Stimulated activated naive CD8-positive, alpha-beta T cell treated with anti-CD3 and anti-CD28 coated beads, Interleukin-15, amount 100 ng/mL, for 72 hours (primary cell): ENCODE measurements at regions not wholly inside any gene's neighbourhood (a gene's known extent, or its start where the extent isn't known, plus 50 kb on each side); places are given as distances from the start of the nearest gene placed in this dataset.

ENCODE experiments used
- ATAC-seq: fragments of 150-1000 bp; cut with Tn5 transposase; 2 replicates; pipeline ENCODE4 v1.10.0; 2021; ENCODE audit warnings: mild to moderate bottlenecking, moderate library complexity
- DNase-seq, 2 donors: peaks; one replicate each; pipeline ENCODE4 v3.0.0; 2021 to 2022
- H3K27ac Mint-ChIP-seq, 2 donors: one replicate each; pipeline ENCODE4 v1.8.0; 2022; ENCODE audit warnings: mild to moderate bottlenecking in 2 of 2, mixed read lengths in 2 of 2, moderate library complexity in 2 of 2
- H3K27me3 Mint-ChIP-seq: one replicate; pipeline ENCODE4 v1.8.0; 2022; ENCODE audit warnings: mixed read lengths
- H3K4me1 Mint-ChIP-seq: one replicate; pipeline ENCODE4 v1.8.0; 2022; ENCODE audit warnings: mild to moderate bottlenecking, mixed read lengths
- H3K4me3 Mint-ChIP-seq, 2 donors: one replicate each; pipeline ENCODE4 v1.8.0; 2022; ENCODE audit warnings: mild to moderate bottlenecking in 2 of 2, mixed read lengths in 2 of 2, moderate library complexity in 1 of 2
- H3K9me3 Mint-ChIP-seq, 2 donors: one replicate each; pipeline ENCODE4 v1.8.0; 2022; ENCODE audit warnings: mixed read lengths in 2 of 2

DNA sequence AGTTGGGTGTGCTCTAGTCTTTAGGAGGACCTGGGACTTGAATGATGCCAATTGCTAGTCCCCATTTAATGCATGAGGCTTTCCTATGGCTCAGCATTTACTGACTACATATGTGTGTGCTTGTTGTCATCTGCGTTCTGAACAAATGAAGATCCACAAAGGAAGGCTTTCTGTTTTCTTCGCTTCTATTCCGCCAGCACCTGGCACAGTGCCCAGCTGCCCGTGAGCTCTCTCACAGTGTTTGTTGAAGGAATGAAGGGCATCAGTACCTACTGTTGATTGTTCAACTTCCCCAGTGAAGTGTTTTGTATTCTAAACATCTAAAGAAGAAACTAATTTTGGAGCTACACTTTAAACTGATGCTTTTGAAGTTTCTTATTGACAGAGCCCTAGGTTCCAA lies 122.4 kb upstream of the LINC00305 start:
- Mint-ChIP-seq H3K27ac (no peak overlapping the region), H3K4me1 (no peaks in the 10 kb centered on the region), H3K4me3 (no peak overlapping the region), H3K27me3 (no peaks in the 10 kb centered on the region), H3K9me3 (no peaks in the 10 kb centered on the region)
- no peak for DNase-seq
- ATAC-seq, result no peak

DNA sequence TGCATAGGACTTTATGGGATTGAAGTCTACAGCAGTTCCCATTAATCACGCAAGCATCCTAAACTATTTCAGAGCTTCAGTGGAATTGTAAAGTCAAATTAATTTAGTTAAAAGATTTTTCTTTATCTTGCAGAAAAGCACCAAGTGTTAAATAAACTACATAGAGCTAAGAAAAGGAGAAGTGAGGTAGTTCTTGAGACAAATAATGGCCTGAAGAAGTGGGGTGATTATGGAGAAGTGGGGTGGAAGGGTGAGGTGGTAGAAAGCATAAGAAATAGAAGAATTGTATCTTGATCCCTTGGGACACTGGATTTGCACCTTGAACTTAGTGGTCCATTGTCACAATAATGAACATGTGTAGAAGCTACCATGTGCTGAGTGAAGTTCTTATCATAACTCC lies 121.7 kb upstream of the LINC00305 start:
- no peaks in the 10 kb centered on the region for H3K27me3 Mint-ChIP-seq
- DNase-seq, result no peak
- no peak overlapping the region for H3K4me3 Mint-ChIP-seq
- ATAC-seq, result no peak
- H3K4me1 Mint-ChIP-seq, result no peaks in the 10 kb centered on the region
- peaks cover 0 to 2% of the 10 kb centered on the region in 2 donors for H3K9me3 Mint-ChIP-seq
- H3K27ac Mint-ChIP-seq, result no peak overlapping the region

DNA sequence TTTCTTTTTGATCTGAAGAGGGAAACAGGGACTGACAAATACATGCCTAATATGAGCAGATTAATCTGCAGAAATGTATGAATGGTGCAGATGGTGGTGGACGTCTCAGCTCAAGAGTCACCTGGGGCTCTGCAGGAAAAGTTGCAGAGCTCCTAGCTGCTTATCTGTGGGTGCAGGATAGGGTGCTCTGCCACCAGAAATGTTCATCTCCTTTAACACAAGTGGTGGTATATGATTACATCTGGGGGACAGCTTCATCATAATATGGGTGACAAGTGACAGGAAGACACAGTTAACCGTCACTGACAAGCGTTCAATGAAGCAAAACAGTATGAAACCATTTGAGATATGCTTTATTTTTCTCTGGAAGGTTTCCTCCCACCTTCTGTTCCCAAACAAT lies 121.2 kb upstream of the LINC00305 start:
- Mint-ChIP-seq H3K9me3 (peaks cover 0 to 6% of the 10 kb centered on the region in 2 donors), H3K4me1 (no peaks in the 10 kb centered on the region), H3K27ac (no peak overlapping the region), H3K4me3 (no peak overlapping the region), H3K27me3 (no peaks in the 10 kb centered on the region)
- ATAC-seq (no peak), DNase-seq (no peak)

DNA sequence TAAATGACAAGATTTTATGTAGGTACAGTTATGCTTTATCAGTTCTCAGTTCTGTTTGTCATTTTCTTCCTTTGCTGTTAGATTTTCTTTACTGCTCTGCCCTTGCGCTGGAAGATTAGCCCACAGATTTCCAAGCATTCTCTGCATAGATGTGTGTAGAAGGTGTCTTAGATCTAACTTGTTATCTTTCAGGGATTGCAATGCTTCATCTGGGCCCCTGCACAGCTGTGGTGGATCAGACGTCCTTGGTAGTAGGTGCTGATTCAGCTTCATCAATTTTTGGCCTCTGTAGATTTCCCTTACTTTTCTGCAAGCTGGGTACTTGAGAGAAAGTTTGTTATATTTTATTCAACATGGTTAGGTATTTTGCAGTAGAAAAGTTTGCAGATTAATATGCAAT lies 115.3 kb upstream of the LINC00305 start:
- H3K4me3 Mint-ChIP-seq, result no peak overlapping the region
- no peaks in the 10 kb centered on the region for H3K4me1 Mint-ChIP-seq
- H3K27me3 Mint-ChIP-seq, result no peaks in the 10 kb centered on the region
- DNase-seq, result no peak
- no peak for ATAC-seq
- peaks cover 0 to 6% of the 10 kb centered on the region in 2 donors for H3K9me3 Mint-ChIP-seq
- H3K27ac Mint-ChIP-seq, result no peak overlapping the region

DNA sequence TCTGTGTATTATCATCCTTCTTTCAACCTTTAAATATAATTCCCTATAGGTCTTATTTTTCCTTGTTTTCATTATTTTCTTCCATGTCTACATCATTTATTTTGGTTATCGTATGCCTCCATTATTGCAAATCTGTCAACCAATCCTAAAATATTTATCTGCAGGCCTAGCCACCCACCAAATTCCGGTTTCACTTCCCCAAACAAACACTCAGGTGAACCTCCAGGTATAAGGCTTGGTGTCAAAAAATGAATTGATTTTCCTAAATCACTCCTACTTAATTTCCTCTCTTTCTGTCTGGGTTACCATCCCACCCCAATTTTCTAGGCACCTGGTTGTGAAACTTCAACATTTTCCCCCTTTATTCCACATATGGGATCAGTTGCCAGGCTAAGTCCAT lies 111.9 kb upstream of the LINC00305 start:
- Mint-ChIP-seq H3K4me1 (no peaks in the 10 kb centered on the region), H3K27me3 (no peaks in the 10 kb centered on the region)

DNA sequence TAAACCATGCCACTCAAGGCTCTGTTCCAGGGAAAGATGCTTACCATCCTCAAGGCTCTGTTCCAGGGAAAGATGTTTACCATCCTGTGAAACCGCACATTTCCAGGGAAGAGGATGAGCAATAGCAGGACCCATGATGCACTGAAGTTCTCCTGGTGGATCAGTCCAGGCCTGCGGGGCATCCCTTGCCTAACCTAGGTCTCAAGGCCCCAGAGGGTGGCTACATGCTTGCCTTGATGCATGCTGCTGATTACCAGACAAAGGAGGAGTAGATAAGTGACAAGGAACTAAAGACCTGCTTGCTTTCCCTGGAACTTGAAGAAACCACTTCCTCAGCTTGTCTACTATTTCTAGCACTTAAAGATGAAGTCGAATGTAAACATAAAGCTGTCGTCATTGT lies 111.0 kb upstream of the LINC00305 start:
- DNase-seq, result no peak
- ATAC-seq, result no peak
- no peaks in the 10 kb centered on the region for H3K9me3 Mint-ChIP-seq
- no peak overlapping the region for H3K27ac Mint-ChIP-seq
- no peaks in the 10 kb centered on the region for H3K27me3 Mint-ChIP-seq
- no peak overlapping the region for H3K4me3 Mint-ChIP-seq
- H3K4me1 Mint-ChIP-seq, result no peaks in the 10 kb centered on the region

More for the DNA sequence above, 111.9 kb upstream of the LINC00305 start:
- Mint-ChIP-seq H3K4me3 (no peak overlapping the region), H3K27ac (no peak overlapping the region), H3K9me3 (peaks cover 0 to 5% of the 10 kb centered on the region in 2 donors)
- ATAC-seq, result no peak
- no peak for DNase-seq

DNA sequence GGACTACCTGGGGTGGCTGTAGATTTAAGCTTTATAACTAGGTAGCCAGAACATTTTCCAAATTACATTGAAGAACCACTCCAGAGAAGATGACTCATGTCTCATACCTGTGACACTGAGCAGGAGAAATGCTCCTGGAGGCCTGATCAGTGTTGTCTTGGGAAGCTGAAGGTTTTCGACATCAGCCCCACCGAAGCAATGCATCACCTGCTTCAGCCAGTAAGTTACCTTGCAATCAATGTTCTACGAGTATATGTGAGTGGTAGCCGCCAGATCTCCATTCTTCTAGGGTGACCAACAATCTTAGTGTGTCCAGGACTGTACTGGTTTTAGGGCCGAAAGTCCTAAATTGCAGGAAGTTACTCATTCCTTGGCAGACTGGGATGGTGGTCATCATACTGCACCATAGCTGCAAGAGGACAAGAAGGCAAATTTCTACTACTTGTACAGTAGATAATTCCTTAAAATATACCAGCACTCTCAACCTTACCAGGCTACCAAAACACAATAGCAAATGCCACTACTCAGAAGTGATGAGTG lies 109.3 kb upstream of the LINC00305 start:
- DNase-seq (no peak), ATAC-seq (no peak)
- no peak overlapping the region for H3K4me3 Mint-ChIP-seq
- no peaks in the 10 kb centered on the region for H3K9me3 Mint-ChIP-seq
- H3K4me1 Mint-ChIP-seq, result no peaks in the 10 kb centered on the region
- no peak overlapping the region for H3K27ac Mint-ChIP-seq
- no peaks in the 10 kb centered on the region for H3K27me3 Mint-ChIP-seq

DNA sequence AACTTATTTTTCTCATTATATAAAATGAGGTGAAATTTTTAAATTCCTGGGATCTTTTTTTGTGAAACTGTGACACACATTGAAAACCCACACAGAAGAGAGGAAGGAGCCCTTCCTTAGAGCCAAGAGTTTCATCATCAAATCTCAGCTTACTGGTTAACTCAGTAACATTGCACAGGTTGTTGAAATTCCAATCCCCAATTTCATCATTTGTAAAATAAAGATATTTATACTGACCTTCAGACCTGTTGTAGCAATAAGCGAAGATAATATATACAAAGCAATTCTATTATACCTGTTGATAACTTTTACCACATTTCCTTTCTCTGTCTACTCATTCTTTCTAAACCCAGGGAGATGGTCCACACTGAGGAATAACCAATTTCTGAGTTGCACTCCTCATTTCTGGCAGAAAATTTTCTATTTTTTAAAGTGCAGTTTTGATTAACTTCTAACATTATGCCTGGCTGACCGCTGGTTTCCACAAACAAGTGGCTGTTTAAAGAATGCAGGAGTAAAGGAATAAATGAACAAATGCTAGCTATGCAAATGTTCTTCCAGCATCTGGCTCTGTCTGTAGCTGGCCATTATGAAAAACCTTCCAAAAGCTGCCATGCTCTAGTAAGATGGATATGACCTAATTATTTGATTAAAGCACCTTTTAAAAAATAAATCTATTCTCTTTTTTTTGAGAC lies 105.7 kb upstream of the LINC00305 start:
- no peak overlapping the region for H3K4me3 Mint-ChIP-seq
- no peaks in the 10 kb centered on the region for H3K27me3 Mint-ChIP-seq
- peaks cover 0 to 1% of the 10 kb centered on the region in 2 donors for H3K9me3 Mint-ChIP-seq
- ATAC-seq, result no peak
- H3K4me1 Mint-ChIP-seq, result no peaks in the 10 kb centered on the region
- DNase-seq, result no peak
- no peak overlapping the region for H3K27ac Mint-ChIP-seq

DNA sequence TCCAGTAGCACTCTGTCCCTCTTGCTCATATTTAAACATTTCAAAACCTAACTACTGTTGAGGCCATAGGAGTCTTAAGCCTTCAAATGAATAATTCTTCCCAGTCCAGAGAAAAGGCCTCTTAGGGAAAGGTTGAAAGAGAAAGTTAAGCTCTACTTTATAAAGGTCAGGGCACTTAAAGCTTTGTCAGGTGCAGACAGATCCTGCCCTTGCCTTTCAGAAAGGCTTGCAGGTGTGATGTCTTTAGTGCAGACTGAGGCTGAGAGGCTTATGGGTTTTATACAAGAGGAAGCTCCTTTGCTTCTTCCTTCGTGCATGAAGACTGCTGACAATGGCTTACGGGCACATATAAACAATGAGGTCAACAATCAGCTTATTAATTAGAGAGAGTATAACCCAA lies 105.0 kb upstream of the LINC00305 start:
- Mint-ChIP-seq H3K9me3 (peaks cover 0 to 4% of the 10 kb centered on the region in 2 donors), H3K4me1 (no peaks in the 10 kb centered on the region), H3K27ac (no peak overlapping the region), H3K27me3 (no peaks in the 10 kb centered on the region), H3K4me3 (no peak overlapping the region)
- no peak for DNase-seq
- ATAC-seq, result no peak

DNA sequence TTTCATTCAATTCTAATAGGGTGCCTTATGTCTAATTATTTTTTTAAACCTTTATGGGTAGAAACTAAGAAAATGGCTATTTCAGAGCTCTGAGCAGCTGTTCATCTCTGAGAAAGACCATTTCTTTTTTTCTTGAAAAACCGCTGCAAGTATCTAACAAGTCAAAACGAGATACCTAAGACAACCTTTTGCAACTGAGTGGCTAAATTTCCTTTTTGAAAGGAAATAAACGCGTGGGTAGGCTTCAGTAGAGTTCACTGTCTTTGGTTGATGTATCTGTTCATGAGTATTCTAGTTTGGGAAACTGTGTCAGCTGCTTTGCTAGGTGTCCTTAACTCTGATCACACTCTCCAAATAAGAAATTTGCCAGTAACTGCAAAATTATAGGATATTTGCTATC lies 104.3 kb upstream of the LINC00305 start:
- DNase-seq, result no peak
- H3K4me3 Mint-ChIP-seq, result no peak overlapping the region
- ATAC-seq, result no peak
- H3K27ac Mint-ChIP-seq, result no peak overlapping the region
- no peaks in the 10 kb centered on the region for H3K4me1 Mint-ChIP-seq
- peaks cover 0 to 4% of the 10 kb centered on the region in 2 donors for H3K9me3 Mint-ChIP-seq
- no peaks in the 10 kb centered on the region for H3K27me3 Mint-ChIP-seq

DNA sequence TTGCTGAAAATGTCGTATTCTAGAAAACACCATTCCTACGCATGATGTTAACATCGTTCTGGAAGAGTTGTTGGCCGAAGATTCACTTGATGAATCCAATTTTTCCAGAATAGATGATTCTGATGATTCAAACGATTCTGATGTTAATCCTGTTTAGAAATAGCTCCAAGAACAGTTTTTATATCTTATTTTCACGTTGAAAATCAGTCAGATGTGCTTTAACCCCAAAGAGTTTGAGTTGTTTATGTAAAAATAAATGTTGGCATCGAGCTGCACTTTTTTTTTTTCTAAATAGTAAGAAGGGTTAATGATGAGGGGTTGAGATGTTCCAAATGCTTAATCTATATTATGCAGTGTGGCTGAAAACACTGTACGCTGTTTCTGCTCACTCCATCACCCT lies 99.9 kb upstream of the LINC00305 start:
- Mint-ChIP-seq H3K4me1 (no peaks in the 10 kb centered on the region), H3K9me3 (peaks cover 0 to 4% of the 10 kb centered on the region in 2 donors), H3K27ac (no peak overlapping the region), H3K4me3 (no peak overlapping the region), H3K27me3 (no peaks in the 10 kb centered on the region)
- ATAC-seq (no peak), DNase-seq (no peak)

DNA sequence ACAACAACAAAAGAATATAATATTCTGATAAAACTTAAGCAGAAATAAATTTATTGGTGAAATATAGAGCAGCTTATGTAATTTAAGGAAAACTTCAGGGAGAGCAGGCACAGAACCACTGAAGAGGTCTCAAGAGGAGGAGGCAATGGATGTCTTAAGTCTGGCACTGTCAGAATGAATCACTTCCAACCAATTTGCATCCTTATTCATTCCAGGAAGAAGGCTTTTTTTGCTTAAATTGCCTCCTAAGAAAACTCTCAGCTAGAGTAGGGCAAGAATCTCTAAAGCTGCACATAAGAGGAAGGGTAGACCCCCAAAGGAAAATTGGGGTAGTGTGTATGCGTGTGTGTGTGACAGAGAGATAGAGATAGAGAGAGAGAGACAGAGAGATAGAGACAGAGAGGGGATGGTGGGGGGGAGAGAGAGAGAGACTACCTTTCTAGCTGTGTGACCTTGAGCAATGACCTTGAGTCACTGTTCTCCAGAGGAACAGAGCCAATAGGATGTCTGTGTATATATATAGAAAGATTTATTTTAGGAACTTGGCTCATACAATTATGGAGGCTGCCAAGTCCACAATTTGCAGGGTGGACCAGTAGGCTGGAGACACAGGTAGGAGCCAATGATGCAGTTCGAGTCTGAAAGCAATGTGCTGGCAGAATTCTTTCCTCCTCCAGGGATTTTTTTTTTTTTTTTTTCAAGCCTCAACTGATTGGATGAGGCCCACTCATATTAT lies 96.4 kb upstream of the LINC00305 start:
- H3K9me3 Mint-ChIP-seq, result peaks cover 0 to 4% of the 10 kb centered on the region in 2 donors
- no peak overlapping the region for H3K27ac Mint-ChIP-seq
- ATAC-seq (no peak), DNase-seq (no peak)
- no peaks in the 10 kb centered on the region for H3K27me3 Mint-ChIP-seq
- H3K4me1 Mint-ChIP-seq, result no peaks in the 10 kb centered on the region
- H3K4me3 Mint-ChIP-seq, result no peak overlapping the region

DNA sequence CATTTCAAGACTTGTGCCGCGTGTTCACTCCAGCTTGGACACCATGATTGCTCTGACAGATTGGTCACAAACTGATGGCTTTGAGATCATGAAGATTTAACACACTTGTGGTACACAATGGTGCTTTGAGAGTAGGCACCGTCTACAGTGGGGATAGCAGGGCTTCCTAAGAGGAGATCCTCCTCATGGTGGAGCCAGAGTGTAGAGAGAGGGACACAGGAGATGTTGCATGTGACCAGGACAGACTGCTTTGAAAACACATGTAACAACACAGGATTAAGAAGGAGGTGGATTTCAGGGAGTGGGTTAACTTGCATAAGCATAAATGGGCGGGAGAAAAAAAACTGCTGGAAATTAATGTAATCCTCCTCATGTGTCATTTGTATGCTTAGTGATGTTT lies 95.7 kb upstream of the LINC00305 start:
- no peak for ATAC-seq
- Mint-ChIP-seq H3K4me1 (no peaks in the 10 kb centered on the region), H3K9me3 (peaks cover 0 to 3% of the 10 kb centered on the region in 2 donors), H3K27me3 (no peaks in the 10 kb centered on the region), H3K4me3 (no peak overlapping the region), H3K27ac (no peak overlapping the region)
- no peak for DNase-seq

DNA sequence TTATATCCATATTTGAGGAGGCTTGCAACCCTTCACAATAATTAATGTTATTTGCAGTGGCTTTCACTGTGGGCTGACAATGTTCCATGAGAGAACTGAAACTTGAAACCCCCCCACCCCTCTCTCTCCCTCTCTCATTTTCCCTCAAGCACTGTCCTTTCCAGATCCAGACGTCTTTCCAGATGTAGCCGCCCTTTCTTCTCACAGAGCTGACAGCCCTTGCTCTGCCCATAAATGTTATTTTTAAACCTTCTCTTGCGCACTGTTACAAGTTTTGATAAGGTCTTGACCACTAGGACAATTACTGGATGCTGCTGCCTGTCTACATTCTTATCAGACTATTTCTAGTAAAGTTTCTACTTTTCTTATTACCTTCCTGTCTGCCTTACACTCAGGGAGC lies 91.4 kb upstream of the LINC00305 start:
- no peaks in the 10 kb centered on the region for H3K9me3 Mint-ChIP-seq
- H3K27me3 Mint-ChIP-seq, result no peaks in the 10 kb centered on the region
- H3K27ac Mint-ChIP-seq, result no peak overlapping the region
- no peak for ATAC-seq
- no peak for DNase-seq
- H3K4me1 Mint-ChIP-seq, result no peaks in the 10 kb centered on the region
- H3K4me3 Mint-ChIP-seq, result no peak overlapping the region

DNA sequence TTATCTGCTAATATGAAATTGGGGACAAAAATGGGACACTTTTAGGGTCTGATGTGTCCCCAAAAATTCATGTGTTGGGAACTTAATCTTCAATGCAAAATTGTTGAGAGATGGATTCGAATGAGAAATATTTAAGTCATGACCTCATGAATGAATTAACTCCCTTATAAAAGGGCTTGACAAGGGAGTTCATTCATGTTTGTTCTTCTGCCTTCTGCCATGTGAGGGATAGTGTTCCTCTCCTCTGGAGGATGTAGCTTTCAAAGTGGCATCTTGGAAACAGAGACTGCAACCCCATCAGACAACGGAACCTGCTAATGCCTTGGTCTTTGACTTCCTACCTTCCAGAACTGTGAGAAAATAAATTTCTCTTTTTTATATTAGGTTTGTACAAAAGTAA lies 89.2 kb upstream of the LINC00305 start:
- H3K27ac Mint-ChIP-seq, result no peak overlapping the region
- no peak for DNase-seq
- ATAC-seq, result no peak
- H3K27me3 Mint-ChIP-seq, result no peaks in the 10 kb centered on the region
- H3K4me1 Mint-ChIP-seq, result no peaks in the 10 kb centered on the region
- H3K4me3 Mint-ChIP-seq, result no peak overlapping the region
- no peaks in the 10 kb centered on the region for H3K9me3 Mint-ChIP-seq

DNA sequence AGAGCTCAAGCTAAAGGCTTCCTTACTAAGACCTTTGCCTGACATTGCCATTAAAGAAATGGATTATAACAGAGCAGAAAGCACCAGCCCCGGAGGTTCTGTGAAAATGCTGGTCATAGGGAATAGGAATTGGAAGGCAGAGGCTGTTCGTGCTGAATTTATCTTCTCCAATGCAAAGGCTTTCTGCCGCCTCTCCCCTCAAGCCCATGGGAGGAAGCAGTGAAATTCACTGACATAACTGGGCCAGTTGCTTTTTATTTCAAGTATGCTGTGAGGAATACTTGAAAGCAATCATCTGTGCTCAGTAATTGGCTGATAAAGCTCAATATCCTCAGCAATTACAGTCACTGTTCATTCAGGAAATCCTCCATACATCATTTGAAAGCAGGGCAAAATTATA lies 85.4 kb upstream of the LINC00305 start:
- DNase-seq (no peak), ATAC-seq (no peak)
- H3K4me1 Mint-ChIP-seq, result no peaks in the 10 kb centered on the region
- H3K27me3 Mint-ChIP-seq, result peaks cover 6% of the 10 kb centered on the region
- H3K27ac Mint-ChIP-seq, result no peak overlapping the region
- no peak overlapping the region for H3K4me3 Mint-ChIP-seq
- H3K9me3 Mint-ChIP-seq, result peaks cover 4 to 12% of the 10 kb centered on the region in 2 donors
